GM04503 (cell line): ENCODE measurements at regions not wholly inside any gene's neighbourhood (a gene's known extent, or its start where the extent isn't known, plus 50 kb on each side); places are given as distances from the start of the nearest gene placed in this dataset.

ENCODE experiments used
- DNase-seq: peaks from one replicate; pipeline ENCODE4 v3.0.0-alpha.2; 2012; ENCODE audit warnings: low read depth

- no peak for DNase-seq
Observed at GRCh38 chr20:56996533-56996932, 269.9 kb downstream of the BMP7 start.

GRCh38 chr20:56998438-56998837 is 268.0 kb downstream of the BMP7 start:
- DNase-seq, result no peak

GRCh38 chr20:57000441-57000968 is 265.9 kb downstream of the BMP7 start:
- no peak for DNase-seq

- DNase-seq, result no peak
Observed at GRCh38 chr20:57001126-57001767, 265.2 kb downstream of the BMP7 start.

GRCh38 chr20:57002066-57002570 is 264.3 kb downstream of the BMP7 start:
- no peak for DNase-seq

GRCh38 chr20:57003012-57003411 is 263.4 kb downstream of the BMP7 start:
- no peak for DNase-seq

- DNase-seq, result no peak
Observed at GRCh38 chr20:57004416-57004815, 262.0 kb downstream of the BMP7 start.

GRCh38 chr20:57004951-57005933 is 261.2 kb downstream of the BMP7 start:
- DNase-seq, result no peak

GRCh38 chr20:57006411-57007170 is 259.9 kb downstream of the BMP7 start:
- peak; percentile 36 for DNase-seq

- DNase-seq, result no peak
Observed at GRCh38 chr20:57007171-57007540, 259.3 kb downstream of the BMP7 start.

GRCh38 chr20:57008217-57008616 is 258.2 kb downstream of the BMP7 start:
- DNase-seq, result no peak

GRCh38 chr20:57009355-57009754 is 257.1 kb downstream of the BMP7 start:
- DNase-seq, result no peak

- no peak for DNase-seq
Observed at GRCh38 chr20:57009775-57010174, 256.7 kb downstream of the BMP7 start.

- DNase-seq, result no peak
Observed at GRCh38 chr20:57012691-57013090, 253.8 kb downstream of the BMP7 start.

GRCh38 chr20:57013217-57013616 is 253.2 kb downstream of the BMP7 start:
- no peak for DNase-seq

GRCh38 chr20:57013741-57014140 is 252.7 kb downstream of the BMP7 start:
- DNase-seq, result no peak

GRCh38 chr20:57020364-57020763 is 246.1 kb downstream of the BMP7 start:
- DNase-seq, result no peak

GRCh38 chr20:57022306-57022705 is 244.1 kb downstream of the BMP7 start:
- DNase-seq, result no peak

- no peak for DNase-seq
Observed at GRCh38 chr20:57023007-57023406, 243.4 kb downstream of the BMP7 start.

GRCh38 chr20:57023997-57024396 is 242.4 kb downstream of the BMP7 start:
- no peak for DNase-seq

- no peak for DNase-seq
Observed at GRCh38 chr20:57024849-57025248, 241.6 kb downstream of the BMP7 start.

GRCh38 chr20:57025261-57025660 is 241.2 kb downstream of the BMP7 start:
- DNase-seq, result no peak
